ENCODE measurements at regions not wholly inside any gene's neighbourhood (a gene's known extent, or its start where the extent isn't known, plus 50 kb on each side); places are given as distances from the start of the nearest gene placed in this dataset.

- TF ChIP-seq MEF2B (IDR thresholded peaks at IDR 0.05; ENCODE audit: partially characterized antibody, poor library complexity, severe bottlenecking) (no peak), ZBTB33 (IDR thresholded peaks at IDR 0.05) (no peak), BHLHE40 (IDR thresholded peaks at IDR 0.05; ENCODE audit: borderline replicate concordance in 1 of 2, low read depth in 2 of 2, low read length in 1 of 2) (no peak), CREM (IDR thresholded peaks at IDR 0.05; ENCODE audit: low read depth) (no peak), STAT3 (IDR thresholded peaks at IDR 0.05; ENCODE audit: low read depth, low read length) (no peak), NFXL1 (IDR thresholded peaks at IDR 0.05; ENCODE audit: borderline replicate concordance) (no peak), IRF3 (IDR thresholded peaks at IDR 0.05) (no peak), SUZ12 (IDR thresholded peaks at IDR 0.05; ENCODE audit: unreplicated experiment) (no peak), EED (IDR thresholded peaks at IDR 0.05; ENCODE audit: low read depth) (no peak), SRF (IDR thresholded peaks at IDR 0.05; ENCODE audit: low read depth in 2 of 2, low read length in 2 of 2) (no peak), CHD4 (IDR thresholded peaks at IDR 0.05) (no peak)
- TF ChIP-seq, protein P1, sequence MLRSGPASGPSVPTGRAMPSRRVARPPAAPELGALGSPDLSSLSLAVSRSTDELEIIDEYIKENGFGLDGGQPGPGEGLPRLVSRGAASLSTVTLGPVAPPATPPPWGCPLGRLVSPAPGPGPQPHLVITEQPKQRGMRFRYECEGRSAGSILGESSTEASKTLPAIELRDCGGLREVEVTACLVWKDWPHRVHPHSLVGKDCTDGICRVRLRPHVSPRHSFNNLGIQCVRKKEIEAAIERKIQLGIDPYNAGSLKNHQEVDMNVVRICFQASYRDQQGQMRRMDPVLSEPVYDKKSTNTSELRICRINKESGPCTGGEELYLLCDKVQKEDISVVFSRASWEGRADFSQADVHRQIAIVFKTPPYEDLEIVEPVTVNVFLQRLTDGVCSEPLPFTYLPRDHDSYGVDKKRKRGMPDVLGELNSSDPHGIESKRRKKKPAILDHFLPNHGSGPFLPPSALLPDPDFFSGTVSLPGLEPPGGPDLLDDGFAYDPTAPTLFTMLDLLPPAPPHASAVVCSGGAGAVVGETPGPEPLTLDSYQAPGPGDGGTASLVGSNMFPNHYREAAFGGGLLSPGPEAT (IDR thresholded peaks at IDR 0.05; ENCODE audit: low read depth) = no peak
Observed at GRCh38 chr6:121853686-121854085, 418.2 kb downstream of the GJA1 start (continued).

Data from GM12878 (cell line).